Stimulated activated CD4-positive, alpha-beta T cell treated with anti-CD3 and anti-CD28 coated beads, Interleukin-12 subunit alpha, Interleukin-12 subunit beta, amount 100 ng/mL, for 24 hours (primary cell): ENCODE measurements at regions not wholly inside any gene's neighbourhood (a gene's known extent, or its start where the extent isn't known, plus 50 kb on each side); places are given as distances from the start of the nearest gene placed in this dataset.
"Not testable (repeated sequence)": the region's sequence is repeated elsewhere in the genome, so short reads cannot be mapped to it uniquely, and the experiment has no call there.

Experiments
- DNase-seq, 2 experiments: peaks; one replicate each; pipeline ENCODE4 v3.0.0-alpha.2; 2020; ENCODE audit warnings: low read depth in 2 of 2

GRCh38 chr5:117144086-117144485 lies 569.5 kb upstream of the SEMA6A start:
- DNase-seq, result no peak

- no peak for DNase-seq
Measured at GRCh38 chr5:117143406-117143805, 568.8 kb upstream of the SEMA6A start.

GRCh38 chr5:117138523-117138922 lies 563.9 kb upstream of the SEMA6A start:
- DNase-seq, result no peak

GRCh38 chr5:117135851-117136250 lies 561.2 kb upstream of the SEMA6A start:
- DNase-seq, result no peak

GRCh38 chr5:117133198-117133597 lies 558.6 kb upstream of the SEMA6A start:
- DNase-seq, result no peak

- DNase-seq, result no peak
Measured at GRCh38 chr5:117131876-117132275, 557.3 kb upstream of the SEMA6A start.

- no peak for DNase-seq
Measured at GRCh38 chr5:117131048-117131679, 556.5 kb upstream of the SEMA6A start.

GRCh38 chr5:117118499-117118898 lies 543.9 kb upstream of the SEMA6A start:
- no peak for DNase-seq

- not testable (repeated sequence) for DNase-seq
Measured at GRCh38 chr5:117117314-117117713, 542.7 kb upstream of the SEMA6A start.

GRCh38 chr5:117110548-117110947 lies 535.9 kb upstream of the SEMA6A start:
- no peak for DNase-seq

GRCh38 chr5:117107859-117108258 lies 533.2 kb upstream of the SEMA6A start:
- no peak for DNase-seq

GRCh38 chr5:117103703-117104102 lies 529.1 kb upstream of the SEMA6A start:
- DNase-seq, result no peak

GRCh38 chr5:117102591-117102990 lies 528.0 kb upstream of the SEMA6A start:
- DNase-seq, result no peak

- DNase-seq, result no peak
Measured at GRCh38 chr5:117100176-117100575, 525.6 kb upstream of the SEMA6A start.

- DNase-seq, result no peak
Measured at GRCh38 chr5:117098094-117098493, 523.5 kb upstream of the SEMA6A start.

- DNase-seq, result no peak
Measured at GRCh38 chr5:117095346-117096332, 521.0 kb upstream of the SEMA6A start.

GRCh38 chr5:117094114-117094815 lies 519.6 kb upstream of the SEMA6A start:
- DNase-seq, result no peak

- DNase-seq, result no peak
Measured at GRCh38 chr5:117093653-117094052, 519.0 kb upstream of the SEMA6A start.

- DNase-seq, result no peak
Measured at GRCh38 chr5:117089001-117089400, 514.4 kb upstream of the SEMA6A start.

GRCh38 chr5:117088176-117088575 lies 513.6 kb upstream of the SEMA6A start:
- DNase-seq, result no peak

- DNase-seq, result no peak
Measured at GRCh38 chr5:117084067-117084466, 509.4 kb upstream of the SEMA6A start.

- DNase-seq, result no peak
Measured at GRCh38 chr5:117082977-117083376, 508.4 kb upstream of the SEMA6A start.
